ENCODE measurements at regions not wholly inside any gene's neighbourhood (a gene's known extent, or its start where the extent isn't known, plus 50 kb on each side); places are given as distances from the start of the nearest gene placed in this dataset.

GRCh38 chr6:165782134-165782533, 119.1 kb upstream of the PDE10A start (continued):
- TF ChIP-seq, protein P1, sequence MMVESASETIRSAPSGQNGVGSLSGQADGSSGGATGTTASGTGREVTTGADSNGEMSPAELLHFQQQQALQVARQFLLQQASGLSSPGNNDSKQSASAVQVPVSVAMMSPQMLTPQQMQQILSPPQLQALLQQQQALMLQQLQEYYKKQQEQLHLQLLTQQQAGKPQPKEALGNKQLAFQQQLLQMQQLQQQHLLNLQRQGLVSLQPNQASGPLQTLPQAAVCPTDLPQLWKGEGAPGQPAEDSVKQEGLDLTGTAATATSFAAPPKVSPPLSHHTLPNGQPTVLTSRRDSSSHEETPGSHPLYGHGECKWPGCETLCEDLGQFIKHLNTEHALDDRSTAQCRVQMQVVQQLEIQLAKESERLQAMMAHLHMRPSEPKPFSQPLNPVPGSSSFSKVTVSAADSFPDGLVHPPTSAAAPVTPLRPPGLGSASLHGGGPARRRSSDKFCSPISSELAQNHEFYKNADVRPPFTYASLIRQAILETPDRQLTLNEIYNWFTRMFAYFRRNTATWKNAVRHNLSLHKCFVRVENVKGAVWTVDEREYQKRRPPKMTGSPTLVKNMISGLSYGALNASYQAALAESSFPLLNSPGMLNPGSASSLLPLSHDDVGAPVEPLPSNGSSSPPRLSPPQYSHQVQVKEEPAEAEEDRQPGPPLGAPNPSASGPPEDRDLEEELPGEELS (CRISPR knock-in tag; IDR thresholded peaks at IDR 0.05) = no peak
- TF ChIP-seq ATF6 (CRISPR knock-in tag; IDR thresholded peaks at IDR 0.05) = no peak

DNA sequence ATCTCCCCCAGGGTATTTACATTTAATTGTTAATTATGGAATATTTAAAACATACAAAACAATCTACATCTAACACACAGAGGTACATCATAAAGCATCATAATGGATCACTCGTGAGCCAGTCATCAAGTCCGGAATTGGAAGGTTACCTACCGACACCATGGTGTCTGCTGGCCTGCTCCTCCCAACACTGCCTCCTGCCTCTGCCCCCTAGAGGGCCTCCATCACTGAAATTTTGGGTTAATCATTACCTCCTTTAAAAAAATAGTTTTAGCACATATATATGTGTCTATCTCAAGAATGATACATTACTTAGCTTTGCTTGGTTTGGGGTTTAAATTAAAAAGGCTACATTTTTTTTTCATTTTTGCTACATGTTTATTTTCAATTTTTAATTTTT, 114.6 kb upstream of the PDE10A start:
- H3K27me3 Mint-ChIP-seq (ENCODE audit: low read depth) = peaks cover 12% of the 10 kb centered on the region
- no peak for TF ChIP-seq ZNF425 (CRISPR knock-in tag; conservative IDR thresholded peaks at IDR 0.05)
- TF ChIP-seq, protein P2, sequence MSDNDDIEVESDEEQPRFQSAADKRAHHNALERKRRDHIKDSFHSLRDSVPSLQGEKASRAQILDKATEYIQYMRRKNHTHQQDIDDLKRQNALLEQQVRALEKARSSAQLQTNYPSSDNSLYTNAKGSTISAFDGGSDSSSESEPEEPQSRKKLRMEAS (CRISPR knock-in tag; IDR thresholded peaks at IDR 0.05) = no peak
- TF ChIP-seq, protein P3, sequence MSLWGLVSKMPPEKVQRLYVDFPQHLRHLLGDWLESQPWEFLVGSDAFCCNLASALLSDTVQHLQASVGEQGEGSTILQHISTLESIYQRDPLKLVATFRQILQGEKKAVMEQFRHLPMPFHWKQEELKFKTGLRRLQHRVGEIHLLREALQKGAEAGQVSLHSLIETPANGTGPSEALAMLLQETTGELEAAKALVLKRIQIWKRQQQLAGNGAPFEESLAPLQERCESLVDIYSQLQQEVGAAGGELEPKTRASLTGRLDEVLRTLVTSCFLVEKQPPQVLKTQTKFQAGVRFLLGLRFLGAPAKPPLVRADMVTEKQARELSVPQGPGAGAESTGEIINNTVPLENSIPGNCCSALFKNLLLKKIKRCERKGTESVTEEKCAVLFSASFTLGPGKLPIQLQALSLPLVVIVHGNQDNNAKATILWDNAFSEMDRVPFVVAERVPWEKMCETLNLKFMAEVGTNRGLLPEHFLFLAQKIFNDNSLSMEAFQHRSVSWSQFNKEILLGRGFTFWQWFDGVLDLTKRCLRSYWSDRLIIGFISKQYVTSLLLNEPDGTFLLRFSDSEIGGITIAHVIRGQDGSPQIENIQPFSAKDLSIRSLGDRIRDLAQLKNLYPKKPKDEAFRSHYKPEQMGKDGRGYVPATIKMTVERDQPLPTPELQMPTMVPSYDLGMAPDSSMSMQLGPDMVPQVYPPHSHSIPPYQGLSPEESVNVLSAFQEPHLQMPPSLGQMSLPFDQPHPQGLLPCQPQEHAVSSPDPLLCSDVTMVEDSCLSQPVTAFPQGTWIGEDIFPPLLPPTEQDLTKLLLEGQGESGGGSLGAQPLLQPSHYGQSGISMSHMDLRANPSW (CRISPR knock-in tag; conservative IDR thresholded peaks at IDR 0.05; ENCODE audit: low read depth) = no peak
- TF ChIP-seq, protein P1 (CRISPR knock-in tag; IDR thresholded peaks at IDR 0.05) = no peak
- TF ChIP-seq NR1H2 (CRISPR knock-in tag; IDR thresholded peaks at IDR 0.05) = no peak
- TF ChIP-seq ZNF671 (CRISPR knock-in tag; IDR thresholded peaks at IDR 0.05) = no peak
- TF ChIP-seq TEAD4 (CRISPR knock-in tag; IDR thresholded peaks at IDR 0.05) = no peak
- no peak for TF ChIP-seq FOXK1 (CRISPR knock-in tag; IDR thresholded peaks at IDR 0.05)
- TF ChIP-seq RORB (CRISPR knock-in tag; IDR thresholded peaks at IDR 0.05) = no peak
- TF ChIP-seq CDX4 (CRISPR knock-in tag; IDR thresholded peaks at IDR 0.05; ENCODE audit: borderline replicate concordance) = no peak
- TF ChIP-seq JUN (CRISPR knock-in tag; IDR thresholded peaks at IDR 0.05) = no peak
- TF ChIP-seq JAZF1 (CRISPR knock-in tag; IDR thresholded peaks at IDR 0.05) = no peak
- TF ChIP-seq, protein P4, sequence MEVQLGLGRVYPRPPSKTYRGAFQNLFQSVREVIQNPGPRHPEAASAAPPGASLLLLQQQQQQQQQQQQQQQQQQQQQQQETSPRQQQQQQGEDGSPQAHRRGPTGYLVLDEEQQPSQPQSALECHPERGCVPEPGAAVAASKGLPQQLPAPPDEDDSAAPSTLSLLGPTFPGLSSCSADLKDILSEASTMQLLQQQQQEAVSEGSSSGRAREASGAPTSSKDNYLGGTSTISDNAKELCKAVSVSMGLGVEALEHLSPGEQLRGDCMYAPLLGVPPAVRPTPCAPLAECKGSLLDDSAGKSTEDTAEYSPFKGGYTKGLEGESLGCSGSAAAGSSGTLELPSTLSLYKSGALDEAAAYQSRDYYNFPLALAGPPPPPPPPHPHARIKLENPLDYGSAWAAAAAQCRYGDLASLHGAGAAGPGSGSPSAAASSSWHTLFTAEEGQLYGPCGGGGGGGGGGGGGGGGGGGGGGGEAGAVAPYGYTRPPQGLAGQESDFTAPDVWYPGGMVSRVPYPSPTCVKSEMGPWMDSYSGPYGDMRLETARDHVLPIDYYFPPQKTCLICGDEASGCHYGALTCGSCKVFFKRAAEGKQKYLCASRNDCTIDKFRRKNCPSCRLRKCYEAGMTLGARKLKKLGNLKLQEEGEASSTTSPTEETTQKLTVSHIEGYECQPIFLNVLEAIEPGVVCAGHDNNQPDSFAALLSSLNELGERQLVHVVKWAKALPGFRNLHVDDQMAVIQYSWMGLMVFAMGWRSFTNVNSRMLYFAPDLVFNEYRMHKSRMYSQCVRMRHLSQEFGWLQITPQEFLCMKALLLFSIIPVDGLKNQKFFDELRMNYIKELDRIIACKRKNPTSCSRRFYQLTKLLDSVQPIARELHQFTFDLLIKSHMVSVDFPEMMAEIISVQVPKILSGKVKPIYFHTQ (CRISPR knock-in tag; IDR thresholded peaks at IDR 0.05) = no peak
- TF ChIP-seq, protein P5, sequence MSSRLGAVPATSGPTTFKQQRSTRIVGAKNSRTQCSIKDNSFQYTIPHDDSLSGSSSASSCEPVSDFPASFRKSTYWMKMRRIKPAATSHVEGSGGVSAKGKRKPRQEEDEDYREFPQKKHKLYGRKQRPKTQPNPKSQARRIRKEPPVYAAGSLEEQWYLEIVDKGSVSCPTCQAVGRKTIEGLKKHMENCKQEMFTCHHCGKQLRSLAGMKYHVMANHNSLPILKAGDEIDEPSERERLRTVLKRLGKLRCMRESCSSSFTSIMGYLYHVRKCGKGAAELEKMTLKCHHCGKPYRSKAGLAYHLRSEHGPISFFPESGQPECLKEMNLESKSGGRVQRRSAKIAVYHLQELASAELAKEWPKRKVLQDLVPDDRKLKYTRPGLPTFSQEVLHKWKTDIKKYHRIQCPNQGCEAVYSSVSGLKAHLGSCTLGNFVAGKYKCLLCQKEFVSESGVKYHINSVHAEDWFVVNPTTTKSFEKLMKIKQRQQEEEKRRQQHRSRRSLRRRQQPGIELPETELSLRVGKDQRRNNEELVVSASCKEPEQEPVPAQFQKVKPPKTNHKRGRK (CRISPR knock-in tag; IDR thresholded peaks at IDR 0.05; ENCODE audit: borderline replicate concordance) = no peak
- TF ChIP-seq IRF2 (CRISPR knock-in tag; IDR thresholded peaks at IDR 0.05; ENCODE audit: borderline replicate concordance, low read depth) = no peak
- H3K9me3 Mint-ChIP-seq = no peaks in the 10 kb centered on the region
- H3K27ac Mint-ChIP-seq = no peak overlapping the region
- DNase-seq (ENCODE audit: low spot score) (no peak), ATAC-seq (peak; percentile 51)
- no peaks in the 10 kb centered on the region for H3K36me3 Mint-ChIP-seq
- H3K4me1 Mint-ChIP-seq = peaks cover 23% of the 10 kb centered on the region
- POLR2A ChIA-PET = no interaction called here
- H3K4me3 Mint-ChIP-seq = no peak overlapping the region
- CTCF ChIA-PET = no interaction called here
